Gastrocnemius medialis (tissue), 4 donors: ENCODE measurements at regions not wholly inside any gene's neighbourhood (a gene's known extent, or its start where the extent isn't known, plus 50 kb on each side); places are given as distances from the start of the nearest gene placed in this dataset.

Source experiments
- ATAC-seq, 2 donors: fragments of 150-250 bp; one replicate each; pipeline ENCODE4 v1.9.1; 2016
- DNase-seq, 2 donors: peaks; one replicate each; pipeline ENCODE4 v3.0.0-alpha.2; 2019
- H3K27ac ChIP-seq, 4 donors: fragments of 200-600 bp; sonication (generic); 1 replicate in 1 of 4; 2 replicates in 3 of 4; pipeline ENCODE4 v1.5.1; 2016 to 2018; ENCODE audit warnings: mild to moderate bottlenecking in 2 of 4, moderate library complexity in 1 of 4
- H3K27me3 ChIP-seq, 3 donors: fragments of 200-600 bp; sonication (generic) in 2 of 3; 1 replicate in 1 of 3; 2 replicates in 2 of 3; pipeline versions ENCODE4 v1.5.1 to v1.6.0; 2016 to 2019; ENCODE audit warnings: mild to moderate bottlenecking in 1 of 3, moderate library complexity in 1 of 3
- H3K36me3 ChIP-seq, 2 donors: fragments of 200-600 bp; sonication (generic) in 1 of 2; one replicate each; pipeline ENCODE4 v1.5.1; 2017 to 2018
- H3K4me1 ChIP-seq, 2 donors: fragments of 200-600 bp; sonication (generic) in 1 of 2; one replicate each; pipeline ENCODE4 v1.5.1; 2016 to 2017; ENCODE audit warnings: mild to moderate bottlenecking in 2 of 2
- H3K4me3 ChIP-seq, 4 donors: fragments of 200-600 bp; sonication (generic) in 3 of 4; 1 replicate in 1 of 4; 2 replicates in 3 of 4; pipeline ENCODE4 v1.5.1; 2016 to 2019; ENCODE audit warnings: mild to moderate bottlenecking in 2 of 4
- H3K9me3 ChIP-seq, 3 donors: fragments of 200-600 bp; sonication (generic) in 2 of 3; 1 replicate in 1 of 3; 2 replicates in 2 of 3; pipeline ENCODE4 v1.5.1; 2016 to 2019
- POLR2A ChIP-seq, 2 donors: fragments of 450-650 bp; IDR thresholded peaks; one replicate each; pipeline ENCODE4 v1.6.1; 2017; ENCODE audit warnings: antibody characterized with exemption in 2 of 2, mild to moderate bottlenecking in 2 of 2, moderate library complexity in 2 of 2
- in situ Hi-C, 4 donors: fragments of 200-750 bp; cut with MboI; loops; one replicate each; pipeline versions ENCODE4 v1.15.0 to v1.8.0; 2017; ENCODE audit warnings: low sequenced_read_pairs in 4 of 4
- intact Hi-C: fragments of 100-400 bp; cut with DNase I; formaldehyde crosslinking; loops from one replicate; pipeline ENCODE4 v1.15.1; 2023; ENCODE audit warnings: low total_unique reads
- TF ChIP-seq, protein P1 (sequence below), 5 experiments: fragments of 450-650 bp in 3 of 5; fragments of 200-600 bp in 2 of 5; sonication (generic) in 2 of 5; IDR thresholded peaks in 4 of 5; conservative IDR thresholded peaks in 1 of 5; 1 replicate in 4 of 5; 2 replicates in 1 of 5; pipeline ENCODE4 v1.5.1; 2016 to 2019; ENCODE audit warnings: antibody characterized with exemption in 5 of 5, mild to moderate bottlenecking in 3 of 5, moderate library complexity in 3 of 5

DNA sequence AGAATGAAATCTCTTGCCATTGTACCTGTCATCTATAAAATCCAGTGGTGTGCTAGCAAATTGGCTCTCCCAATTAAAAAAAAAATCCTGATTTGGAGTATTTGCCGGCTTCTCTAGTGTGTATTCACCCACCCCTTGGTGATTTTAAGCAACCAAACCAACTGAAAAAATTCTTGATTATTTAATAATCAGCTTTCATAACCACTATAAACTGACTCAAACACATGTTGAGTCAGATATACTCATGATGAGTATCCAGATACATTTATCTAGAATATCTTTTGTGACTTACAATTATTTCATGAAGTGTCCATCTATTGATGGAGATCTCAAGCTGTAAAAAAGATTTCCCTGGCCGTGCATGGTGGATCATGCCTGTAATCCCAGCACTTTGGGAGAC lies 205.4 kb downstream of the RASSF9 start:
- Histone ChIP-seq H3K4me3 (no peak overlapping the region), H3K9me3 (no peaks in the 10 kb centered on the region), H3K4me1 (no peaks in the 10 kb centered on the region), H3K27me3 (no peaks in the 10 kb centered on the region), H3K36me3 (no peaks in the 10 kb centered on the region), H3K27ac (no peak overlapping the region)
- TF ChIP-seq POLR2A (IDR thresholded peaks at IDR 0.05): no peak
- TF ChIP-seq, protein P1, sequence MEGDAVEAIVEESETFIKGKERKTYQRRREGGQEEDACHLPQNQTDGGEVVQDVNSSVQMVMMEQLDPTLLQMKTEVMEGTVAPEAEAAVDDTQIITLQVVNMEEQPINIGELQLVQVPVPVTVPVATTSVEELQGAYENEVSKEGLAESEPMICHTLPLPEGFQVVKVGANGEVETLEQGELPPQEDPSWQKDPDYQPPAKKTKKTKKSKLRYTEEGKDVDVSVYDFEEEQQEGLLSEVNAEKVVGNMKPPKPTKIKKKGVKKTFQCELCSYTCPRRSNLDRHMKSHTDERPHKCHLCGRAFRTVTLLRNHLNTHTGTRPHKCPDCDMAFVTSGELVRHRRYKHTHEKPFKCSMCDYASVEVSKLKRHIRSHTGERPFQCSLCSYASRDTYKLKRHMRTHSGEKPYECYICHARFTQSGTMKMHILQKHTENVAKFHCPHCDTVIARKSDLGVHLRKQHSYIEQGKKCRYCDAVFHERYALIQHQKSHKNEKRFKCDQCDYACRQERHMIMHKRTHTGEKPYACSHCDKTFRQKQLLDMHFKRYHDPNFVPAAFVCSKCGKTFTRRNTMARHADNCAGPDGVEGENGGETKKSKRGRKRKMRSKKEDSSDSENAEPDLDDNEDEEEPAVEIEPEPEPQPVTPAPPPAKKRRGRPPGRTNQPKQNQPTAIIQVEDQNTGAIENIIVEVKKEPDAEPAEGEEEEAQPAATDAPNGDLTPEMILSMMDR (IDR thresholded peaks at IDR 0.05 in 4 of 5, conservative IDR thresholded peaks at IDR 0.05 in 1 of 5): no peak
- DNase-seq (no peak), ATAC-seq (no peak)
- in situ Hi-C loops: no loop called here
- intact Hi-C loops: no loop called here

DNA sequence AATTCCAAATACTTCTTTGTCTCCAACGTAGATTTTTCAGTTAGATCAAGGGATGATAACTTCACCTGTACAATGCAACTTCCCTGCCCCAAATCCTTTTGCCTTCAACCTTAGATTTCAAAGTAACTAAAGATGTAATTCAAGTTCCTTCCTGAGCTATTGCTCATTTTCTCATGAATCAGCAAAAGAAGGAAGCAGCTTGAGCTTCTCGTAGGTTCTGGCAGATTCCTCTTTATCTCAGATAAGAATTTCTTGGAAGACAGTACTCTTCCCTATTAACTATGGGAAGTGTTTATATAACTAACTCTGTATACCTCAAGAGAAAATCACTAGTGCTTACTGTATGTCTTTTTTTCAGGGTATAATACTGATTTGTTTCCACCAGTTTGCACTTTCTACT lies 203.8 kb downstream of the RASSF9 start:
- in situ Hi-C loops (no loop called here), intact Hi-C loops (no loop called here)
- ATAC-seq: no peak
- no peak for DNase-seq
- Histone ChIP-seq H3K9me3 (no peaks in the 10 kb centered on the region), H3K27ac (no peak overlapping the region), H3K27me3 (no peaks in the 10 kb centered on the region), H3K4me1 (no peaks in the 10 kb centered on the region), H3K4me3 (no peak overlapping the region), H3K36me3 (no peaks in the 10 kb centered on the region)
- TF ChIP-seq, protein P1 (IDR thresholded peaks at IDR 0.05 in 4 of 5, conservative IDR thresholded peaks at IDR 0.05 in 1 of 5): no peak
- no peak for TF ChIP-seq POLR2A (IDR thresholded peaks at IDR 0.05)

DNA sequence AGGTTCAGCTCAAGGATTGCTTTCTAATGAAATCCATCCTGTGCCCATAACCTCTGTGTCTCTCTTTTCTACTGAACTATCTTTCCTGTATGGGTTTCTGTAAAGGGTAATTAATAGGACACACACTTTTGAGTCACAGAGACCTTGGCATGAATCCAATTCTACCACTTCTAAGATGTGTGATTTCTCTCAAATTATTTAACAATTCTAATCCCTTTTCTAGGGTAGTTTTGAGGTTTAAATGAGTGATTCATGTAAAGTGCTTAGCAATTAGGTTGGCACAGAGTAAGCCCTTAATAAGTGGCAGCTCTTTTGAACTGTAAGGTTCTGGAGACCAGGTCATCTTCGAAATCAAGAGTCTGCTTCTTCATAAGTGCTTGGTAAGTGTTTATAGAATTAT lies 202.7 kb downstream of the RASSF9 start:
- intact Hi-C loops (no loop called here), in situ Hi-C loops (no loop called here)
- H3K36me3 ChIP-seq: no peaks in the 10 kb centered on the region
- H3K27me3 ChIP-seq: no peaks in the 10 kb centered on the region
- TF ChIP-seq, protein P1 (IDR thresholded peaks at IDR 0.05 in 4 of 5, conservative IDR thresholded peaks at IDR 0.05 in 1 of 5): no peak
- TF ChIP-seq POLR2A (IDR thresholded peaks at IDR 0.05): no peak
- ATAC-seq (no peak), DNase-seq (no peak)
- no peak overlapping the region for H3K4me3 ChIP-seq
- H3K4me1 ChIP-seq: no peaks in the 10 kb centered on the region
- H3K9me3 ChIP-seq: no peaks in the 10 kb centered on the region
- no peak overlapping the region for H3K27ac ChIP-seq

DNA sequence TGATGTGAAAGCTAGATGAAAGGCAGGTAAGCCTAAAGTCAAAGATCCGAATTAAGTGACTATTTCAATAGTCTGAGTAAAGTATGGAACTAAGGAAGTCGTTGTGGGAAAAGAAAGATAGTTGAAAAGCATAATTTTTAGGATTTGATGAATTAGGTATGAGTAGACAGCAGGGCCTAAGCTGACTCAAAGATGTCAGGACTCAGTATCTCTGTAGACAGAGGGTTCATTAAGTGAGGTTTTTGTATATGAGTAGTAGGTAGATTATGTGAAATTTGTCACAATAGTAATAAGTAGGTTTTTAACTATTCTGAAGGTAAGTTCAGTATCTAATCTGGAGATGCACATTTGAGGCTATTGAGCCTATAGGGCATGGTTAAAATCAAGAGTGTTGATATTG lies 196.4 kb downstream of the RASSF9 start:
- Histone ChIP-seq H3K36me3 (no peaks in the 10 kb centered on the region), H3K27me3 (no peaks in the 10 kb centered on the region), H3K4me3 (no peak overlapping the region), H3K27ac (no peak overlapping the region), H3K9me3 (no peaks in the 10 kb centered on the region), H3K4me1 (no peaks in the 10 kb centered on the region)
- intact Hi-C loops: no loop called here
- DNase-seq: no peak
- in situ Hi-C loops: no loop called here
- TF ChIP-seq, protein P1 (IDR thresholded peaks at IDR 0.05 in 4 of 5, conservative IDR thresholded peaks at IDR 0.05 in 1 of 5): no peak
- TF ChIP-seq POLR2A (IDR thresholded peaks at IDR 0.05): no peak
- no peak for ATAC-seq

DNA sequence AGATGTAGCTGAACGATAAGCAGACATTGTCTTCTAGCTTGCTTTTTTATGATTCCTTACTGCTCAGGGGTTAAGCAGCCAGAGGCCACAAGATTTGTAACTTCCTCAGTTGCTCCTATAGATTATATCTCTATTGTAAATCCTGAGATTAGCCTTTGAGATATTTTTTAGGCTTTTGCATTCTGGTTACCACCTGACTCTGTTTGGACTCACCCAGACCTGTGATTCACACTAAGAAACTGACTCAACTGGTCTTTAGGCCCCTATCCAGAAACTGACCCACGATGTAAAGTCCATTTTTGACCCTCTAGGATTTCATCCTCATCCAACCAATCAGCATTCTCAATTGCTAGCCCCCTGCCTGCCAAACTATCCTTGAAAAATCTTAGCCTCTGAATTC lies 194.4 kb downstream of the RASSF9 start:
- no peaks in the 10 kb centered on the region for H3K4me1 ChIP-seq
- ATAC-seq (no peak), DNase-seq (no peak)
- no peaks in the 10 kb centered on the region for H3K27me3 ChIP-seq
- TF ChIP-seq, protein P1 (IDR thresholded peaks at IDR 0.05 in 4 of 5, conservative IDR thresholded peaks at IDR 0.05 in 1 of 5): no peak
- no peak for TF ChIP-seq POLR2A (IDR thresholded peaks at IDR 0.05)
- no peaks in the 10 kb centered on the region for H3K36me3 ChIP-seq
- in situ Hi-C loops (no loop called here), intact Hi-C loops (no loop called here)
- H3K9me3 ChIP-seq: no peaks in the 10 kb centered on the region
- no peak overlapping the region for H3K4me3 ChIP-seq
- no peak overlapping the region for H3K27ac ChIP-seq
